GM12864 (cell line): ENCODE measurements at regions not wholly inside any gene's neighbourhood (a gene's known extent, or its start where the extent isn't known, plus 50 kb on each side); places are given as distances from the start of the nearest gene placed in this dataset.

Experiments
- DNase-seq: peaks from one replicate; pipeline ENCODE4 v3.0.0-alpha.2; 2011; ENCODE audit warnings: low read depth
- H3K4me3 ChIP-seq: 2 replicates; pipeline ENCODE4 v1.5.1; 2011; ENCODE audit warnings: mild to moderate bottlenecking, low read depth, low read length, control low read depth
- CTCF ChIP-seq: IDR thresholded peaks from 2 replicates; pipeline ENCODE4 v1.5.1; 2011; ENCODE audit warnings: low read depth, mild to moderate bottlenecking, moderate library complexity, low read length, control low read depth, inconsistent platforms; ENCODE audit errors: missing control alignments

GRCh38 chr7:8893775-8894174, 460.4 kb downstream of the NXPH1 start:
- no peak for DNase-seq
- no peak overlapping the region for H3K4me3 ChIP-seq
- no peak for TF ChIP-seq CTCF

- H3K4me3 ChIP-seq, result no peak overlapping the region
- DNase-seq, result no peak
- no peak for TF ChIP-seq CTCF
Measured at GRCh38 chr7:8906396-8907075, 473.1 kb downstream of the NXPH1 start.

- no peak overlapping the region for H3K4me3 ChIP-seq
- TF ChIP-seq CTCF, result no peak
- DNase-seq, result no peak
Measured at GRCh38 chr7:8908889-8909288, 475.5 kb downstream of the NXPH1 start.

GRCh38 chr7:8913682-8914081, 480.3 kb downstream of the NXPH1 start:
- H3K4me3 ChIP-seq, result no peak overlapping the region
- DNase-seq, result no peak
- no peak for TF ChIP-seq CTCF

- no peak for DNase-seq
- TF ChIP-seq CTCF, result no peak
- H3K4me3 ChIP-seq, result no peak overlapping the region
Measured at GRCh38 chr7:8921807-8922206, 488.4 kb downstream of the NXPH1 start.

- TF ChIP-seq CTCF, result no peak
- DNase-seq, result no peak
- no peak overlapping the region for H3K4me3 ChIP-seq
Measured at GRCh38 chr7:8922726-8923125, 489.3 kb downstream of the NXPH1 start.

- H3K4me3 ChIP-seq, result no peak overlapping the region
- DNase-seq, result no peak
- TF ChIP-seq CTCF, result no peak
Measured at GRCh38 chr7:8923164-8923806, 489.9 kb downstream of the NXPH1 start.
